ENCODE measurements at regions not wholly inside any gene's neighbourhood (a gene's known extent, or its start where the extent isn't known, plus 50 kb on each side); places are given as distances from the start of the nearest gene placed in this dataset.

- Histone ChIP-seq H3K27ac (ENCODE audit: low read depth, low read length) (no peak overlapping the region), H3K27me3 (ENCODE audit: control insufficient read depth, insufficient read depth, low read length) (no peaks in the 10 kb centered on the region), H3K4me3 (ENCODE audit: low read depth, low read length) (no peak overlapping the region), H3K9me3 (ENCODE audit: control insufficient read depth, insufficient read depth, low read length) (no peaks in the 10 kb centered on the region)
- POLR2A ChIA-PET, result no interaction called here
- TF ChIP-seq CTCF (IDR thresholded peaks at IDR 0.05; ENCODE audit: low read depth, low read length), result no peak
- CTCF ChIA-PET, result no interaction called here
- DNase-seq (ENCODE audit: low read depth, low spot score), result no peak
Observed at GRCh38 chr1:68585351-68585750, 88.5 kb upstream of the DEPDC1 start.

GRCh38 chr1:68586766-68587165, 89.9 kb upstream of the DEPDC1 start:
- DNase-seq (ENCODE audit: low read depth, low spot score), result no peak
- TF ChIP-seq CTCF (IDR thresholded peaks at IDR 0.05; ENCODE audit: low read depth, low read length), result no peak
- Histone ChIP-seq H3K27me3 (ENCODE audit: control insufficient read depth, insufficient read depth, low read length) (no peaks in the 10 kb centered on the region), H3K4me3 (ENCODE audit: low read depth, low read length) (no peak overlapping the region), H3K27ac (ENCODE audit: low read depth, low read length) (no peak overlapping the region), H3K9me3 (ENCODE audit: control insufficient read depth, insufficient read depth, low read length) (no peaks in the 10 kb centered on the region)
- POLR2A ChIA-PET, result no interaction called here
- CTCF ChIA-PET, result no interaction called here

GRCh38 chr1:68588304-68588703, 91.4 kb upstream of the DEPDC1 start:
- ChIA-PET POLR2A (no interaction called here), CTCF (no interaction called here)
- H3K4me3 ChIP-seq (ENCODE audit: low read depth, low read length), result no peak overlapping the region
- no peaks in the 10 kb centered on the region for H3K9me3 ChIP-seq (ENCODE audit: control insufficient read depth, insufficient read depth, low read length)
- no peaks in the 10 kb centered on the region for H3K27me3 ChIP-seq (ENCODE audit: control insufficient read depth, insufficient read depth, low read length)
- TF ChIP-seq CTCF (IDR thresholded peaks at IDR 0.05; ENCODE audit: low read depth, low read length), result no peak
- DNase-seq (ENCODE audit: low read depth, low spot score), result no peak
- no peak overlapping the region for H3K27ac ChIP-seq (ENCODE audit: low read depth, low read length)

- ChIA-PET POLR2A (no interaction called here), CTCF (interaction anchor here (1.1 kb wide), 1 partner anchor 120 kb away, joined by 4 read pairs; no protein-coding TSS in a partner anchor)
- no peaks in the 10 kb centered on the region for H3K27me3 ChIP-seq (ENCODE audit: control insufficient read depth, insufficient read depth, low read length)
- no peak for TF ChIP-seq CTCF (IDR thresholded peaks at IDR 0.05; ENCODE audit: low read depth, low read length)
- H3K9me3 ChIP-seq (ENCODE audit: control insufficient read depth, insufficient read depth, low read length), result no peaks in the 10 kb centered on the region
- DNase-seq (ENCODE audit: low read depth, low spot score), result no peak
- H3K4me3 ChIP-seq (ENCODE audit: low read depth, low read length), result no peak overlapping the region
- no peak overlapping the region for H3K27ac ChIP-seq (ENCODE audit: low read depth, low read length)
Observed at GRCh38 chr1:68590473-68590872, 93.6 kb upstream of the DEPDC1 start.

GRCh38 chr1:68594851-68595250, 98.0 kb upstream of the DEPDC1 start:
- ChIA-PET POLR2A (no interaction called here), CTCF (no interaction called here)
- Histone ChIP-seq H3K27ac (ENCODE audit: low read depth, low read length) (no peak overlapping the region), H3K4me3 (ENCODE audit: low read depth, low read length) (no peak overlapping the region), H3K9me3 (ENCODE audit: control insufficient read depth, insufficient read depth, low read length) (no peaks in the 10 kb centered on the region), H3K27me3 (ENCODE audit: control insufficient read depth, insufficient read depth, low read length) (no peaks in the 10 kb centered on the region)
- no peak for DNase-seq (ENCODE audit: low read depth, low spot score)
- no peak for TF ChIP-seq CTCF (IDR thresholded peaks at IDR 0.05; ENCODE audit: low read depth, low read length)
